Glutamatergic neuron (in vitro differentiated cells): ENCODE measurements at regions not wholly inside any gene's neighbourhood (a gene's known extent, or its start where the extent isn't known, plus 50 kb on each side); places are given as distances from the start of the nearest gene placed in this dataset. TPM values are rescaled to one million over a fixed set of nuclear protein-coding genes. Genes with fewer than 3 reads are reported as not detected.

Experiments used
- DNase-seq: peaks from one replicate; pipeline ENCODE4 v3.0.0; 2022
- H3K27ac Mint-ChIP-seq: one replicate; pipeline ENCODE4 v1.8.0; 2020; ENCODE audit warnings: mild to moderate bottlenecking, mixed read lengths, inconsistent platforms; ENCODE audit not compliant: unreplicated experiment
- H3K27me3 Mint-ChIP-seq: one replicate; pipeline ENCODE4 v1.8.0; 2020; ENCODE audit warnings: mild to moderate bottlenecking, moderate library complexity, mixed read lengths, inconsistent platforms; ENCODE audit not compliant: unreplicated experiment
- H3K36me3 Mint-ChIP-seq: one replicate; pipeline ENCODE4 v1.8.0; 2020; ENCODE audit warnings: mild to moderate bottlenecking, mixed read lengths, inconsistent platforms; ENCODE audit not compliant: unreplicated experiment
- H3K4me1 Mint-ChIP-seq: one replicate; pipeline ENCODE4 v1.8.0; 2020; ENCODE audit warnings: mild to moderate bottlenecking, low read depth, mixed read lengths, inconsistent platforms; ENCODE audit not compliant: unreplicated experiment
- H3K4me3 Mint-ChIP-seq: one replicate; pipeline ENCODE4 v1.8.0; 2020; ENCODE audit warnings: mild to moderate bottlenecking, mixed read lengths, inconsistent platforms; ENCODE audit not compliant: unreplicated experiment
- H3K9me3 Mint-ChIP-seq: one replicate; pipeline ENCODE4 v1.8.0; 2020; ENCODE audit warnings: mild to moderate bottlenecking, moderate library complexity, mixed read lengths, inconsistent platforms; ENCODE audit not compliant: unreplicated experiment
- CTCF ChIP-seq: fragments of 200-600 bp; sonication (generic); IDR thresholded peaks from one replicate; pipeline ENCODE4 v1.5.0; 2021; ENCODE audit not compliant: partially characterized antibody, unreplicated experiment
- microRNA-seq: library from miRNA; unstranded; fragments of <30 nt; microRNA quantifications from one replicate; pipeline ENCODE4, GENCODE V29; 2020; ENCODE audit not compliant: unreplicated experiment

DNA sequence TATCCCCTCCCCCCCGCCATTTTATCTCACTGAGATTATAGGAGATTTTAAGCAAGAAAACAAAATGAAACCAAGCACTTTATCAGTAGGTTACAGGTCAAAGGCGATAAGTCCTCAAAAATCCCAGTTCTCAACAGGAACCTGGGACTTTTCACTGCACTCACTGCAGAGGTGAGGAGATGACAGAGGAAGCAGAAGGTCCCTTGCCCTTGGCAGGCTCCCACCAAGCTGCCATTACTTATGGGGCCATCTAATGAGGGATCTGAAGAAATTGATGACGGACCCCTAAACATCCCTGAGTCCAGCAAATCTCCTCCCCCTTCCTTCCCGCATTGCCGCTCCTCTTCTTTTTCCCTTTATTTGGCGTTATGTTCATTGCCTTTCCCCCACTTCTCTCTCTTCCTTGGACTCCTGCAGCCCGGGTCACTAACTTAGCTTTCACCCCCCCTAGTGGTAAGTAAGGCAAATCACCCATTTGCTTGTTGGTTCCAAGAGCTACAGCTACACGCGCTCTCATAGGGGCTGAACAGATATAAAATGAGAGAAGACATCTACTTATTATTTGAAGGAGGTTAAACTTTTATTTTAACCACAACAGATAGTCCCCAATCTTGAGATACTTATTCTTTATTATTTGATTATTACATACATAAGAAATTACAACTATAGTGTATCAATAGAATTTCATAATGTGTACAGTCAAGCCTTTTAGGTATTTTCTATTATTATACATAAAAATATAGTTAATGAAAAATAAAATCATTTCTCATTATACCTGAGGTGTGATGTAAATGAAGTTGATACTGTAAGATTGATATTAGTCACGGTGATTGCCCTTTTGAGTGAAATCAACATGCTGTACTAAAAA lies 52.0 kb upstream of the ARGLU1 start:
- Mint-ChIP-seq H3K4me3 (no peak overlapping the region), H3K4me1 (no peaks in the 10 kb centered on the region), H3K27ac (no peak overlapping the region), H3K9me3 (no peaks in the 10 kb centered on the region), H3K36me3 (peaks cover 3% of the 10 kb centered on the region), H3K27me3 (no peaks in the 10 kb centered on the region)
- no peak for DNase-seq
- TF ChIP-seq CTCF: peak; percentile 79

Small RNA genes in the stretch of these regions (microRNA-seq; reads per million reads assigned to microRNA genes)
- not detected for gene MIR1267
